Right lobe of liver (tissue), 4 donors: ENCODE measurements at regions not wholly inside any gene's neighbourhood (a gene's known extent, or its start where the extent isn't known, plus 50 kb on each side); places are given as distances from the start of the nearest gene placed in this dataset.

Experiments
- POLR2A ChIP-seq: fragments of 450-650 bp; IDR thresholded peaks from one replicate; pipeline ENCODE4 v1.6.1; 2017; ENCODE audit warnings: antibody characterized with exemption, mild to moderate bottlenecking
- TF ChIP-seq, protein P1 (sequence below), 4 donors: fragments of 200-600 bp in 3 of 4; fragments of 450-650 bp in 1 of 4; IDR thresholded peaks; one replicate each; pipeline versions ENCODE4 v1.5.1 to v1.8.0; 2016 to 2022; ENCODE audit warnings: antibody characterized with exemption in 4 of 4, mild to moderate bottlenecking in 2 of 4
- donor health status: DM: no; HTN: no; CAD: no.
- donor health status: DM: no; HTN: no; CAD: no.
- donor health status: DM: no; HTN: yes; CAD: no.

DNA sequence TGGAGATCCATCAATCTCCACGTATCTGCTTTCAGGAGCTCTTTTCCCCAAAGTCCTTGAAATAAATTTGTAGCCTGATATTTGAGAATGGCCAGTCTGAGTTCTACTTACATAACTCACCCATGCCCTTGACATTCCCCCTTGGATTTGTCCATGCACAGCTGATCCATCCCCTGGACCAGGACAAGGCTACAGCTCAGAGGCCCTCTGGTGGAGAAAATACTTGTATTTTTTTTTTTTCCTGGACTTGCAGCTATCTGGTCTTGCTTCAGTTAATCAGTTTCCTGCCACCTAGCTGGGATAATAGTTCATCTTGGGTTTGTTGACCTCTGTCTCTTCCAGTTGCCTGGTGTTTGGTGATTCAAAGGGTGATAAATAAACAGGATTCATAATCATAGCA lies 467.6 kb downstream of the DHX35 start:
- TF ChIP-seq POLR2A = no peak
- TF ChIP-seq, protein P1, sequence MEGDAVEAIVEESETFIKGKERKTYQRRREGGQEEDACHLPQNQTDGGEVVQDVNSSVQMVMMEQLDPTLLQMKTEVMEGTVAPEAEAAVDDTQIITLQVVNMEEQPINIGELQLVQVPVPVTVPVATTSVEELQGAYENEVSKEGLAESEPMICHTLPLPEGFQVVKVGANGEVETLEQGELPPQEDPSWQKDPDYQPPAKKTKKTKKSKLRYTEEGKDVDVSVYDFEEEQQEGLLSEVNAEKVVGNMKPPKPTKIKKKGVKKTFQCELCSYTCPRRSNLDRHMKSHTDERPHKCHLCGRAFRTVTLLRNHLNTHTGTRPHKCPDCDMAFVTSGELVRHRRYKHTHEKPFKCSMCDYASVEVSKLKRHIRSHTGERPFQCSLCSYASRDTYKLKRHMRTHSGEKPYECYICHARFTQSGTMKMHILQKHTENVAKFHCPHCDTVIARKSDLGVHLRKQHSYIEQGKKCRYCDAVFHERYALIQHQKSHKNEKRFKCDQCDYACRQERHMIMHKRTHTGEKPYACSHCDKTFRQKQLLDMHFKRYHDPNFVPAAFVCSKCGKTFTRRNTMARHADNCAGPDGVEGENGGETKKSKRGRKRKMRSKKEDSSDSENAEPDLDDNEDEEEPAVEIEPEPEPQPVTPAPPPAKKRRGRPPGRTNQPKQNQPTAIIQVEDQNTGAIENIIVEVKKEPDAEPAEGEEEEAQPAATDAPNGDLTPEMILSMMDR (IDR thresholded peaks at IDR 0.05) = peak in 3 of 4 donors; percentile 23 to 38 (median 33)
